ENCODE measurements at regions not wholly inside any gene's neighbourhood (a gene's known extent, or its start where the extent isn't known, plus 50 kb on each side); places are given as distances from the start of the nearest gene placed in this dataset.
"Not testable (repeated sequence)": the region's sequence is repeated elsewhere in the genome, so short reads cannot be mapped to it uniquely, and the experiment has no call there.

DNA sequence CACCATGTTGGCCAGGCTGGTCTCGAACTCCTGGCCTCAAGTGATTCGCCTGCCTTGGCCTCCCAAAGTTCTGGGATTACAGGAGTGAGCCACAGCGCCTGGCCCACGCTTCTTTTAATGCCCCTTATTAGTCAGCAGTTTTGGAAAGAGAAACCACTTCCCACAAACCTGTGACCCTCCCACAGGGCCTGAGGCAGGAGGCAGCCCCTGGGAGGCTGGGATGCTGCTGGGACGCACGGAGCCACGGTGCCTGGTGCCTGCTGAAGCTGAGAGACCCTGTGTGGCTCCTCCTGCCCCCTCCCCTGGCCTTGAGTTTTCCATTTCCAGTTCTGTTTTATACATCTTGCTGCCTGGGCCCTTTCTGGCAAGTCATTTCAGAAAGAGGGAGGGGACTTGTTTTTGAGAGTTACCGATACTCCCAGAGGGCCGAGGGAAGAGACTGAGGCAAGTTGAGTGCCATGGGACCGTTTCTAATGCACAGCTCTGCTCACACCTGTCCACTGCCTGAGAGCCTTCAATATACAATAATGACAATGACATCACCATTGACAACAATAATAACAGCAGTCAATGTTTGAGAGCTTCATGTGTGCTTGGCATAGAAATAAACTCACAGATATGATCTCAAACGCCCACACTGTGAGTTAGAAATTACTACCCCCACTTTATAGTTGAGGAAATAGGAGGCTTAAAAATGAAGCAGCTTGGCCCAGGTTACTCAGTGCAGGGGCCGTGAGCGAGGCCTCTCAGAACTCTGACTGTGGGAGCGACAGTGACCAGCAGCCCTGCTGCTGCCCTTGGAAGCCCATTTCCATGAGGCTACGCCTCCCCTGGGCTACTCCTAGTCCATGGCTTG, 78.1 kb upstream of the YWHAQ start:
- peak; percentile 26 for DNase-seq

DNA sequence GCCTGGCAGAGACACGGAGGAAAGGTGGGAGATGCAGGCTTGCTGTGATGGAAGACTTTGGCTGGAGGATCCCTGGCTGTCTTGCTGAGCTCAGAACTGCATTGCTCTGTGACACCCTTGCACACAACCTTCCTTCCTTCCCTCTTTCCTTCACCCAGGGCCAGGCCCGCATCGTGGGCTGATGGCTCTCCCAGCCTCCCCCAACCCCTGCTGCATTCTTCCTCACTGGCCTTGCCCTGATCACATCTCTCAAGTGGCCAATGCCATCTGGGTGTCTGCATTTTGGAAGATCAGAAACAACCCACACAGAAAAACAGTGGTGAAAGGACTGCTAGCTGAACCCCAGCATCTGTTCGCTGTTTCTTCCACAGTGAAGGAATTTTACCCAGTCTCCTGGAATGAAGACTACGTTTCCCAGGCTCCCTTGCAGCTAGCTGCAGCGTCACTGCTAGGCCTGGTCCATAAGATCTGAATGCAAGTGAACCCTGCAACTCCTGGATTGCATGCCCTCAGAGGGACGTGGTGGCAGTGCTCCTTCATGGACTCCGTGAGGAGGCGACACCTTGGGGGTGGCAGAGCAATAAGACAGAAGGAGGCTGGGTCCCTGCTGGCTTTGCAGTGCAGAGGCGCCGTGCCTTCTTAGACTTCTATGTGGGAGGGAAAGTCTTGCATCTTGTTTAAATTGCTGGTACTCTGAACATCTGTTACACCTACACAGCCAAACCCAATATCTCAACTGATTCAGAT, 78.9 kb upstream of the YWHAQ start:
- DNase-seq = peak; percentile 45

GRCh38 chr2:9710311-9710710, 79.5 kb upstream of the YWHAQ start:
- DNase-seq = peak; percentile 45

DNA sequence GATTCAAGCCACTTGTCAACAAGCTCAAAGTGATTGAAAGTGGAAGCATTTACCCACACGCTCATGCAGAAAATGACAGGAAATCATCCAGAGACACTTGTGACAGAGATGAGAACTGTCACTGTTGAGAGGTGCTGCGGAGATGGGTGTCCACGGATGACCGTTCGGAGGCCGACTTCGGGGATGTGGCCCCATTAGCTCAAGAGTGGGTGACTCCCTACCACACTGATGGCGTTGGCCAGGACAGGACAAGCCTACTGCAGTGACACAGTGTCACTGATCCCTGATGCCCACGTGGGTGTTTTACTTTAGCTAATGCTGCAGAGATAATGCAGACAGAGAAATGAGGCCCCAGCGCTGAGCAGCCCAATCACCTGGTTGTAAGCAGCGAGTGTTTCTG, 81.5 kb upstream of the YWHAQ start:
- no peak for DNase-seq

DNA sequence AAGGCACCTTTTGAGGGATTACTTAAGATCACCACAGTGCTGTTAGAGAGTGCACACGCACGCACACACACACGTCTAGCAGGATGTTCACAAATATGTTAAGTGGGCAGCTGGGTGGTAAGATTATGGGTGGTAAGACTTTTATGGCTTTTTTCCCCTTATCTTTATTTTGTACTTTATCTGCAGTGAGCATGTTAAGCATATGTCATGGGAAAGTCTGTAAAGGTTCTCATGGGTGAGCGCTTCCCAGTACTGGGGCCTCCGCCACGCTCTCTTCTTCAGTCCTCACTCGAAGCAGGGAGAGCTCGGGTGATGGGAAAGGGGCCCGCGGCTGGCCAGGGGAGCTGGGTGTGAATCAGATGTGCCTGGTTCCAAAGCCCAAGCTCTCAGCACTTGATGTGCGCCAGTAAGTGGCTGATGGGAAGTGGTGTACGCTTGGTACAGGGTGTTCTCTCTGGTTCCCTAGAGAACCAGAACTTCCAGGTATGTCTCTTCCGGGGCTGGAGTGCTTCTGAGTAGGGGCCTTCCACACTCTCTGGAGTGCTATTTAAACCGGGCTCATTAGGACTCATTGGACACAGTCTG, 83.9 kb upstream of the YWHAQ start:
- DNase-seq = no peak

GRCh38 chr2:9715238-9715637, 84.4 kb upstream of the YWHAQ start:
- DNase-seq = no peak

DNA sequence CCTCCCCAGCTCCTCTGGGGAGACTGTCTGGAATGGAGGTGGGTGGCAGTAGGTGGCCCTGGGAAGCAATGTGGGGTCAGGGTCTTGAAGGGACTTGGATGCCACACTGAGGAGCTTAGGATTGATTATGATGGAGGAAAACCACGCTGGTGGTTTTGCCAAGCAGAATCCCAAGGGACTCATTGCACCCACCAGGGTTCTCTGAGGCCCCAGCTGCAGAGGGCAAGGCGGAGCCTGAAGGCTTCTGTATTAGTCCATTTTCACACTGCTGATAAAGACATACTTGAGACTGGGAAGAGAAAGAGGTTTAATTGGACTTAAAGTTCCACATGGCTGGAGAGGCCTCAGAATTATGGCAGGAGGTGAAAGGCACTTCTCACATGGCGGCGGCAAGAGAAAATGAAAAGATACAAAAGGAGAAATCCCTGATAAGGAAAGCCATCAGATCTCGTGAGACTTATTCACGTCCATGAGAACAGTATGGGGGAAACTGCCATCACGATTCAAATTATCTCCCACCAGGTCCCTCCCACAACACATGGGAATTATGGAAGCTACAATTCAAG, 87.2 kb upstream of the YWHAQ start:
- peak; percentile 57 for DNase-seq

GRCh38 chr2:9720352-9721093, 89.7 kb upstream of the YWHAQ start:
- DNase-seq = peak; percentile 98

DNA sequence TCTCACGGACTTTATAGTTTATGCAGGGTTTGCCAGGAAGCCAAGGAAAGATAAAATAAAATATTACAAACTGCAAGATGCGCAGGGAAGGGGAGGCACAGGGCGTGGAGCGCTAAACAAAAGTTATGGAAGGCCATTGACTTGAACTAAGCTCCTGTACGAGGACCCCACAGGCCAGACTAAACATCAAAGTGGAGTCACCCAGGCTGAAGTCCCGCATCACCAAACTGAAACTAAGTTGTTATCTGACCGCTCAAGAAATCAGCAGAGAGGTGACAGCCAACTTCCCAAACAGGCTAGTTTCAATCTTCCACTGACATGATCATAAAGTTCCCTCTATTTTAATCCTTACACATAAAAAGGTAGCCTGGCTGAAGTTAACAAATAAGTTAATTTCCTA, 90.5 kb upstream of the YWHAQ start:
- no peak for DNase-seq

- no peak for DNase-seq
These were observed 91.7 kb upstream of the YWHAQ start for GRCh38 chr2:9722451-9722850.

DNA sequence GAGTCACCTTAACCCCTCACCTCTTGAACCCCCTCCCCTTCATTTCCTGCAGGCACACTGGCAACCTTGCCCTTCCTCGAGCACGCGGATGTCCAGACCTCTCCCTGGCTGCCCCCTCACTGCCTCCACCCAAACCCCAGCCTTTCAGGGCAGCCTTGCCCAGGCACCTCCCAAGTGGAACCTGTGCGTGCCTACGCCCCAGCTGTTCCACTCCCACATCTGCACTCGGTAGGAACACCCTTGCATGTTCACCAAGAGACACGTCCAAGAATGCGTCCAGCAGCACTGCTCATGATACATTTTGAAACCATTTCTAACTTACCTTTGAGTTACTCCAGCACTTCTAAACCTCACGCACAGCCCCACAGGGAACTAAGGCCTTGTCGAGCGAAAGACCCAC, 93.8 kb upstream of the YWHAQ start:
- DNase-seq = no peak

DNA sequence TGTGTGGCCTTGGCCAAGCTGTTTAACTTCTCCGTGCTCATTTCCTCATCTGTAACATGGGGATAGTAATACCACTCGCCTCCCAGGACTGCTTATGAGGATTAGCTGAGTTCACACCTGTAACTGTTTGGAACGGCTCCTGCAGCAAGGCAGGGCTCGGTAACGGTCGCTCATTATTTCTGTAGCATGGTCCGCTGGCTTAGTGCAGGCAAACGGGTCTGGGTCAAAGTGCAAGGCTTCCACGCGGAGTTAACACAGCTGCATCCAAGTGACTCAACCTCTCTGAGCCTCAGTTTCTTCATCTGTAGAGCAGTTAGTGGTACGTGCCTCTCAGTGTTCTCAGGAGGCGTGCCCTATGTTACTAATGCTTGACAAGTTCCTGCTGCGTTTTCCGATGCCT, 94.3 kb upstream of the YWHAQ start:
- DNase-seq = no peak

DNA sequence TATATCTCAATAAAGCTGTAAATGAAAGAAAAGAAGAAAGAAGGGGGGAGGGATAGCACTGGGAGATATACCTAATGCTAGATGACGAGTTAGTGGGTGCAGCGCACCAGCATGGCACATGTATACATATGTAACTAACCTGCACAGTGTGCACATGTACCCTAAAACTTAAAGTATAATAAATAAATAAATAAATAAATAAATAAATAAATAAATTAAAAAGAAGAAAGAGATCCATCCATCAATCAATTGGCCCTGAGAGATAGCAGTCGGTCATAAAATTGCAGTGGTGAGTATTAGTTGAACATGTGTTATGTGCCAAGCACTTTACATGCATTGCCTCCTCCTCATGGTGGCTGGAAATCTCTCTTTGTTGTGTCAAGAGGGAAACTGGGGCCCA, 95.2 kb upstream of the YWHAQ start:
- not testable (repeated sequence) for DNase-seq

- not testable (repeated sequence) for DNase-seq
These were observed 99.7 kb upstream of the YWHAQ start for GRCh38 chr2:9730523-9730922.

- no peak for DNase-seq
These were observed 102.0 kb upstream of the YWHAQ start for GRCh38 chr2:9732824-9733223.

DNA sequence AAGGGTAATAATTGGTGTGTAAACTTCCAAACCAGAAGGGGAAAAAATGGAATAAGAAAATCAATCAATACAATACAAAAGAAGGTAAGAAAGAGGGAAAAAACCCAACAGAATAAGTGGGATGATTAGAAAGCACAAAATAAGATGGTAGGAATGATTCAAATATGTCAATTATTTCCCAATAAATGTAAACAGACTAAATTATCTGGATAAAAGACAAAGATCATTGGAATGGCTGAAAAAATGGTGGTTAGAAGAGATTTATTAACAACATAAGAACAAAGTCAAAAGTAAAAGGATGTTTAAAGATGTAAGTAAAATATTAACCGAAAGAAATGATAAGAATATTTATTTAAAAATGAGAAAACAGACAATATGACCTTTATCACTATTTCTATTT, 103.5 kb upstream of the YWHAQ start:
- no peak for DNase-seq

DNA sequence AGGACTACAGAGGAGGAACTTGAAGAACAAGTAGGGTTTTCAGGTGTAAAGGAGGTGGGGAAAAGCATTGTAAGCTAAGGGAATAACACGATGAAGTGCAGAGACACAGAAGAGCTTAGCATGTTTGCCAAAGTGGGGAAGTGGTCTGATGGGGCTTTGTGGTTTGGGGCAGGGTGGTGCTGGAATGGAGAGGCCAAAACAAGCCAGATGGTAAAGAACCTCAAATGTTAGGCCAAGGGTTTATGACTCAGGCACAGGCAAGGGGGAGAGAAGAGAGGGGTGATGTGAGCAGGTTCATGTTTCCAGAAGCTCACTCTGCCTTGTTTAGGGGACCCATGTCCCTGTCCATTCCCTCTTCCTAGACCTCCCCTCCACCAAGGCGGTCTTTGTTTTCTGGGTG, 104.5 kb upstream of the YWHAQ start:
- no peak for DNase-seq

GRCh38 chr2:9736021-9736420, 105.2 kb upstream of the YWHAQ start:
- peak; percentile 72 for DNase-seq

GRCh38 chr2:9737053-9737875, 106.0 kb upstream of the TAF1B start:
- peak; percentile 33 for DNase-seq

DNA sequence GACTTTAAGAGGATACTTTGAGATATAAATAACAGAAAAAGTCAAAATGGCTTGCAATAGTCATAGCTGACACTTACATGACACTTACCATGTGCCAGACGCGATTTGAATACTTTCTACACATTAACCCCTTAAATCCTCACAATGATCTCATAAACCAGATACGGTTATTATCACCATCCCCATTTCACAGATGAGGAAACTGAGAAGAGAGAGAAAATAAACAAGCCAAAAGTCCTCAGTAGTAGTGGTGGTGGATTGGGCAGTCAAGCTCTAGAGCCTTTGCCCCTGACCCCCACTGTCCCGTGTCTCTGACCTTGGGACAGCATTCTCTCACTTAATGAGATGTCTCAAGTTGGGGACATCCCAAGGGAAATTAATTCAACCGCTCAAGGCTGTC, 105.2 kb upstream of the TAF1B start:
- no peak for DNase-seq

GRCh38 chr2:9738535-9739496, 104.5 kb upstream of the TAF1B start:
- DNase-seq = no peak

Data from NCI-H2171 treated with DMSO at 0.1 percent for 48 hours (cell line).